ENCODE measurements at regions not wholly inside any gene's neighbourhood (a gene's known extent, or its start where the extent isn't known, plus 50 kb on each side); places are given as distances from the start of the nearest gene placed in this dataset.

DNA sequence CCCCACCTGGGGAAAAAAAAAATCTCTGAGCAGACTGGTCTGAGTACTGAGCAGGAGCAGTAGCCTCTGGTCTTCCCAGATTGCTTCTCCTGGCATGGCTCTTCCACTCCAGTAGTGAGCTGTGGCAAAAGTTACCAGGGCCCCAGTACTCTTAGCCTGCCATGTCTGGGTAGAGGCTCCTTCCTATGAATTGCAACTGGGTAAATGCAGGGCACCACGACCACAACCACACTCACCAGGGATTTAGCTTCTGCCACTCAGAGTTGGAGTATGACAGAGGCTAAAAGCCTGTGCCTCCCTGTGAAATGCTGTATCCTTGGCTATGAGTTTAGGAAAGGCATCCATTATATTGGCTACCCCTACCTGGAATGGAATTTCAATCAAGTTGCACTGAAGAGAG is 67.9 kb upstream of the CCDC54 start:
- TF ChIP-seq, protein P1, sequence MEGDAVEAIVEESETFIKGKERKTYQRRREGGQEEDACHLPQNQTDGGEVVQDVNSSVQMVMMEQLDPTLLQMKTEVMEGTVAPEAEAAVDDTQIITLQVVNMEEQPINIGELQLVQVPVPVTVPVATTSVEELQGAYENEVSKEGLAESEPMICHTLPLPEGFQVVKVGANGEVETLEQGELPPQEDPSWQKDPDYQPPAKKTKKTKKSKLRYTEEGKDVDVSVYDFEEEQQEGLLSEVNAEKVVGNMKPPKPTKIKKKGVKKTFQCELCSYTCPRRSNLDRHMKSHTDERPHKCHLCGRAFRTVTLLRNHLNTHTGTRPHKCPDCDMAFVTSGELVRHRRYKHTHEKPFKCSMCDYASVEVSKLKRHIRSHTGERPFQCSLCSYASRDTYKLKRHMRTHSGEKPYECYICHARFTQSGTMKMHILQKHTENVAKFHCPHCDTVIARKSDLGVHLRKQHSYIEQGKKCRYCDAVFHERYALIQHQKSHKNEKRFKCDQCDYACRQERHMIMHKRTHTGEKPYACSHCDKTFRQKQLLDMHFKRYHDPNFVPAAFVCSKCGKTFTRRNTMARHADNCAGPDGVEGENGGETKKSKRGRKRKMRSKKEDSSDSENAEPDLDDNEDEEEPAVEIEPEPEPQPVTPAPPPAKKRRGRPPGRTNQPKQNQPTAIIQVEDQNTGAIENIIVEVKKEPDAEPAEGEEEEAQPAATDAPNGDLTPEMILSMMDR (IDR thresholded peaks at IDR 0.05), result no peak
- TF ChIP-seq POLR2A (IDR thresholded peaks at IDR 0.05), result no peak

Measured in body of pancreas (tissue), 4 donors.